GM19238 (cell line): ENCODE measurements at regions not wholly inside any gene's neighbourhood (a gene's known extent, or its start where the extent isn't known, plus 50 kb on each side); places are given as distances from the start of the nearest gene placed in this dataset.

ENCODE experiments used
- DNase-seq: peaks from one replicate; pipeline ENCODE4 v3.0.0; 2011; ENCODE audit warnings: low spot score; ENCODE audit not compliant: insufficient read length

- no peak for DNase-seq
These were observed 323.3 kb downstream of the DIPK2A start for GRCh38 chr3:144294659-144295538.

DNA sequence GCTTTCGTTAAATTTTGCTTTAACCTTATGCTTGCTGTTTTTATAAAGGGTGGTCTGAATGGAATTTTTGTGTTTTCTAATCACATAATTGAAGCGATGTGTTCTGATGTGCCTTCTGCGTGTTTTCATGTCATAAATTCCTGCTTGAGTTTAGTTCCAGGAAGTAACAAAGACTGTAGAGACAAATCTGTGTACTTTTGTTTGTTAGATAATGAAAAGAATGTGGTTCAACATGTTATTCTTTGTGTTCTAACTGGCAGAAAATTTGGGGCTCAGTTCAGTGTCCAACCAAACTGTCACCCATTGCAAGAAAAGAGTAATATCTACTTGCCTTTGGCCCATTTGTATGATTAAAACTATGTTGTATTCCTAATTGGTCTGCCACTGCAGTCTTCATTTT is 324.0 kb downstream of the DIPK2A start:
- no peak for DNase-seq

GRCh38 chr3:144296808-144297207 is 325.2 kb downstream of the DIPK2A start:
- no peak for DNase-seq

GRCh38 chr3:144301863-144302262 is 330.2 kb downstream of the DIPK2A start:
- no peak for DNase-seq

DNA sequence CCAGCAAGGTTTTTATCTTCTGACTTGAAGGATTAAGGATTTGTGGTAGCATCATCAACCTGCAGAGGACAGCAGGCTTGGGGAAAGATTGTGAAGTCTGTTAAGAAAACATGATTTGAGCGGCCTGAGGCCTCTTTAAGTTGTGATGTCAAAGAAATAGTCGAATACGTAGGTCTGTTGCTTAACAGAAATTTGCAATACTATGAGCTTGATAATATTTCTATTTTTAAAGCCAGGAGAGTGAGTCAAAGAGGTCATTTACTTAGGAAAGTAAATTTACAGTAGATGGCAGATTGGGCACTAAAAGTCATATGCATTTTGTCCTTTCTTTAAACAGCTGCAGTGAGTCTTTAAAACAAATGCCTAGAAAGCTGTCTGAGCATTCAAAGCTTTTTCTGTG is 336.3 kb downstream of the DIPK2A start:
- DNase-seq = no peak

GRCh38 chr3:144308396-144308795 is 336.8 kb downstream of the DIPK2A start:
- DNase-seq = no peak

DNA sequence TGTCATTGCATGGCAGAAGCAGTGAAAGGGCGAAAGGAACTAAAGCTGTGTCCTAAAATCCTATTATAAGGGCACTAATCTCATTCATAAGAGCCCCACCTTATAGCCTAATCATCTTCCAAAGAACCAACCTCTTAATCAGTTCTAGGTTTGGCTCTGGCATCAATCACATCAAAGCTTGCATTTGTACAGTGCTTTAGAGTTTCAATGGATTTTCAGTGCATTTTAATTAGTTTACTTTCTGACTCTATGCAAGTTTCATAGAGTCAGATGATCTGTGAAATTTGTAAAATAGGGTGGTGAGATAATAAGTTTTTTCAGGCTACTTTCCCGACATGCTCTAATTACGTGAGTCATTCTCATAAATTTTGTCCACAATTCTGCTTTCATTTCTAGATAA is 341.1 kb downstream of the DIPK2A start:
- DNase-seq = no peak

DNA sequence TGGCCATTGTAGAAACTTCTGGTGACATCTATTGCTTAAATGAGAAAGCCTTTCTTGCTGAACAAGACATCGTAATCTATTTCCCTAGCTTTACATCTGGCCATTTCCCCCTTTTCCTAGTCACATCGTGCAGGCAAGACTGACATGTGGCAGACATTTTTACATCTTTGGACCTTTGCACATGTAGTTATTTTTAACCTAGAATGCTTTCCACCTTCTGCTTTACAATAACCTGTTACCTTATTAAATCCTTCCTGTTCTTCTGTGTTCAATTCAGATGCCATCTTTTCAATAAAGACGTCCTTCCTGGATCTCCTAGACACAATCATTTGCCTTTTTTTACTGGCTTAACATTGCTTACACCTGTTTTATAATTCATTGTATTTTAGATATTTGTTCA is 343.3 kb downstream of the DIPK2A start:
- no peak for DNase-seq

DNA sequence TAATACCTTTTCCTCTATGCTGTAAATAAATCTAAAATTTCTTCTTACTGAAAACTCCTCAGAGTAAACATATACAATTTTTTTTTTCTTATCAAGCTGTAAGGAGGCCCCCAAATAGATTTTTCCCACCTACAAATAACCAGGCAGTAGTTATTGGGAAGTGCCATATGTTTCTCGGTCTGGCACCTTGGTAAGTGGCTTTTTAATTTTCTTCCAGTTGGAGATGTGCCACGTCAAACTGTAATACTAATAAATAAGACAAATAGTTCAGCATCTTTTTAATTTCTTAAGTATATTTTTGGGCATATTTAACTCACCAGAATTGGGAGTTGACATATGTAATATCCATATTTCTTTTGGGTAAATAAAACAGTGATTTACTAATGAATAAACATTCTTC is 346.3 kb downstream of the DIPK2A start:
- DNase-seq = no peak

GRCh38 chr3:144324076-144324475 is 352.5 kb downstream of the DIPK2A start:
- DNase-seq = no peak

- no peak for DNase-seq
These were observed 361.2 kb downstream of the DIPK2A start for GRCh38 chr3:144332868-144333267.

DNA sequence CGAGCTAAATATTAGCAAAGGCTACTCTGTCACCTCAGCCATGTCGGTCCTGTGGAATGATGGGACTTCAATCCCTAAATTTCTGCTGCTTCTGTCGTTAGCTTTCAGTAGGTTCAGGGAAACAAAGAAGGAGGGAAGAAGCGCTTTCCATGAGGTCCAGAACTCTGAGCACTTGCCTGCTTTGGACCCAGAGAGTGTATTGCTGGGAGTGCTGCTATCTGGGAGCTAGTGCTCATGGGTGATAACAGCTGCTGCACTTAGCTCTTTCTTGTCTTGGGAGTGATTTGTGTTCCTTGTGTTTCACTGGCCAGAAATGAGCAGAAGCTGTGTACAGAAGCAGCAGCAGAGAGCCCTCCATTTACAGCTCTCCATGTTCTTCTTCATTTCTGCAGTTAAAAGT is 369.8 kb downstream of the DIPK2A start:
- DNase-seq = no peak

- DNase-seq = no peak
These were observed 371.7 kb downstream of the DIPK2A start for GRCh38 chr3:144343343-144343742.

- no peak for DNase-seq
These were observed 372.2 kb downstream of the DIPK2A start for GRCh38 chr3:144343777-144344176.

DNA sequence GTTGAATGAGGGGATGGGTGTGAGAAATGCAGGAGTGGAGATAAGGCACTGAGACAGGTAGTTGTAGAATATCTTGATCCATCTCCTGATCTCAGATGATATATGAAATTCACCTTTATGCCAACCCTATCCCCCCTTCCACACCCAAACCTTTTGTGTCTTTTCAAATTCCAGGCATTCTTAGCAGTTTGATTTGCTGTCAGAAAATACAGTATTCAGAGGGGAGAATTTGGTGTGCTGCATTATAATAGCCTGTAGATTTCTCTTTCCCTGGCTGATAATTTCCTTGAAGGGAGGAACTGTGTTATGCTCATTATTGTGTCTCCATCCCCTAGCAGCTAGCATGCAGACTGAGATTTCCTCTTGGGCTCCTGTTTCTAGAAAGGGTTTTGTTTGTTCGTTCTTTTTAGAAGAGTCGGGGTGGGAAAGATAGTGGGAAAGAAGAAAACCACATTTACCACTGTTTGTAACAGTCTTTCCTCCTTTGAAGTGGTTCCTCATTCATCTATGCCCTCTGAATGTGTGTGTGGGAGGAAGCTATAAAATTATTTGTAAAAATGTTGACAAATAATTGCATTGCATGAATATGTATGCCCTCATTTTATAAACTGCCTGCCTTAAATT is 373.4 kb downstream of the DIPK2A start:
- DNase-seq = no peak

DNA sequence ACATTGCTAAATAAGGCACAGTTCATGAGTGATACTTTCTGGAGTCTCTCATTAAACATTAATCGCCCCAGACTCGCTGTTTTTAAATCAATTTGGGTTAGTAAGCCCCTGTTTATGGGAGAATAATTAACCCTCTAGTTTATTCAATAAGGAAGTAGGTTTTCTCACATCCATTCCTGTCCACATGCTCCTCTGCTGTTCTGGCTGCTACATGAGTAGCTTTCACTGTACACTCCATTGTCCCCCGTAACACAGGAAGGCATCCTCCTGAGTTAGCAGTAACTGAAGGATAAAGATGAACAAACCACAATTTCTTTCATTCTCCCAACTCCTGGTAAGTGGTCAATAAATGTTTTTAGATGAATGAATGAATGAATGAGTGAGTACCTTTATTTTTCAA is 378.5 kb downstream of the DIPK2A start:
- DNase-seq = no peak

- no peak for DNase-seq
These were observed 379.4 kb downstream of the DIPK2A start for GRCh38 chr3:144351011-144351410.

GRCh38 chr3:144351773-144352365 is 380.2 kb downstream of the DIPK2A start:
- DNase-seq = no peak

- DNase-seq = no peak
These were observed 386.6 kb downstream of the DIPK2A start for GRCh38 chr3:144358191-144358590.

DNA sequence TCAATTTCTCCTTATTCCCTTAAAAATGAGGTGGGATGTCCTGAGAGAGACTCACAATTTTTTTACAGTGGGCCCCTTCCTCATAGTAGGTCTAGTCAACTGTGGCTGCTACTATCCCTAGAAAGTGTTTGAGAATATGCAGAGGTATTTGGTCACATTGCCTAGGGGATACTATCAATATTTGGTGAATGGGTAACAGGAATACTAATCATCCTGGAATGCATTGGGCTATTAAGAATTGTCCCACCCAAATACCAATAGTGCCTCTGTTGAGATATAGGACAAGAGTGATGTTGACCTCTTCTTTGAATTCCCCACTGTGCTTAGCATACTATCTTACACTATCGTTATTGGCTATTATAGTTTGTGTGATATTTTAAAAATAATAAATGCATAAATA is 389.4 kb downstream of the DIPK2A start:
- no peak for DNase-seq

DNA sequence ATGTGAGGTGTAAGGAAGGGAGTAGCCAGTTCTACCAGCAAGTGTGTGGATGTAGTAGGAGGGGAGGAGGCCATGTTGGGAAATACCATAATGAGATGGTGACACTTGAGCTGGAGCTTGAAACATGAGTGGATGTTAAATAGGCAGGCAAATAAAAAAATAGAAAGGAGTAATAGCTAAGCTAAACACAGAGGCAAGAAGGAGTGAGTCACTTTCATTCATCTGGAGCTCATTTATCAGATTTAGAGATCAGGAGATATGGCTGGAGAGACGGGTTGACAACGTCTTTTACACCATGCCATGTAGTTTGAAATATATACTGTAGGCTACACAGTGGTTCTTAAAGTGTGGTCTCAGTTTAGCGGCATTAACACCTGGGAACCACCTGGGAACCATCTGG is 390.5 kb downstream of the DIPK2A start:
- DNase-seq = no peak

DNA sequence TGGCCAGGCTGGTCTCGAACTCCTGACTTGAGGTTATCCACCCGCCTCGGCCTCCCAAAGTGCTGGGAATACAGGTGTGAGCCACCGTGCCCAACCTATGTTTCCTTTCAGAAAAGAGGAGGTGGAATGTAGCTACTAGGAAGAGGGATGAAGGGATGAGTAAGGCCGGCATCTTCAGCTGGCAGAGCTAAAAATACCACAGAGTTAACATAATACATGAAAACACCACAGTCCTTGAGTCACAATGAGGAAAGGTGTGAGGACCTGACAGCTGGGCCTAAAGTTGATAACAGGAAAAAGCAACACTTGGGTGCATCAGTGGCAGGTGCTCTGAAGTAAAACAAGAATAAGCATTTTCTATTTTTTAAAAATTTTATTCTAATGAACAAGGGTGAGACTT is 392.2 kb downstream of the DIPK2A start:
- no peak for DNase-seq

GRCh38 chr3:144364737-144365136 is 393.1 kb downstream of the DIPK2A start:
- DNase-seq = no peak
